NCI-H1092 treated with DMSO at 0.1 percent for 48 hours (cell line): ENCODE measurements at regions not wholly inside any gene's neighbourhood (a gene's known extent, or its start where the extent isn't known, plus 50 kb on each side); places are given as distances from the start of the nearest gene placed in this dataset.

Experiments
- DNase-seq: peaks from one replicate; lab custom pipeline; 2025; lab: John Stamatoyannopoulos, UW

DNA sequence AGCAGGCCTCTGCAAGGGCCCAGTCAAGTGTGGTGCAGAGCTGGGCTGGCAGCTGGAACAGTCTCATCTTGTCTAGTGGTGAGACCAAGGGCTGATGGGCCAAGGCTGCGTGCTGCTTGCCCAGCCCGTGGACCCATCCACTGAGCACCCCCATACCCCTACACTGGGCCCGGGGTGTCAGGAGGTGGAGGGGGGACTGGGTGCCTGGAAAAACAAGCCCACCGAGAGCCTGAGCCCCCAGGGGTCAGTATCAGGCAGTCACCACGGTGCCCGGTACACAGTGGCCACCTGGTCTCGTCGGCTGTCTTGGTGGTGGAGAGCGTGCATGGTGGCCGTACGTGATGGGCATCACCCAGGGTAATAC lies 238.3 kb downstream of the SEC14L1 start:
- no peak for DNase-seq

- DNase-seq: no peak
These were observed 239.1 kb downstream of the SEC14L1 start for GRCh38 chr17:77379832-77380231.

GRCh38 chr17:77380395-77381184 lies 239.8 kb downstream of the SEC14L1 start:
- no peak for DNase-seq

DNA sequence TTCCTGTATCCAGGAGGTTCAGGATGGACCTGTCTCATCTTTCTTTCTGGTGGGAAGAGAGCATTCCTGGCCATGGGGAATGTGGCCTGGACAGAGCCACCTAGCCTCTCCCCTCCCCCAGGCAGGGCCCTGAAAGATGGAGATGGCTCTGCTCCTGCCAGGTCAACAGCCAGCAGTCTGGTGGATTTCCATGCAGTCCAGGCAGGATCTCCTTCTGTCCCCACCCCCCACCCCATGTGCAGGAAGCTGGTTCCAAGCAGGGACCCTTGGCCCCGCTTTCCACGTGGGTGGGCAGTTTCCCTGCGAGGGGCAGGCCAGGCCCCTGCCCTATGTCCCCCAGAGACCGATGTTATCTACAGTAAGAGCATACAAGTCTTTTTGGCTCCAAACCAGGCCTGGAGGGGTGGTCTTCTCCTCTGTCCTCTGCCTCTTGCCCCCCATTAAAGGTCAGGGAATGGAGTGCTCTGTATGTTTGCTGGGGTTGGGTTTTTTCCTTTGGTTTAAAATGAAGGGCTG lies 240.5 kb downstream of the SEC14L1 start:
- DNase-seq: no peak

- no peak for DNase-seq
These were observed 241.0 kb downstream of the SEC14L1 start for GRCh38 chr17:77381731-77382130.

DNA sequence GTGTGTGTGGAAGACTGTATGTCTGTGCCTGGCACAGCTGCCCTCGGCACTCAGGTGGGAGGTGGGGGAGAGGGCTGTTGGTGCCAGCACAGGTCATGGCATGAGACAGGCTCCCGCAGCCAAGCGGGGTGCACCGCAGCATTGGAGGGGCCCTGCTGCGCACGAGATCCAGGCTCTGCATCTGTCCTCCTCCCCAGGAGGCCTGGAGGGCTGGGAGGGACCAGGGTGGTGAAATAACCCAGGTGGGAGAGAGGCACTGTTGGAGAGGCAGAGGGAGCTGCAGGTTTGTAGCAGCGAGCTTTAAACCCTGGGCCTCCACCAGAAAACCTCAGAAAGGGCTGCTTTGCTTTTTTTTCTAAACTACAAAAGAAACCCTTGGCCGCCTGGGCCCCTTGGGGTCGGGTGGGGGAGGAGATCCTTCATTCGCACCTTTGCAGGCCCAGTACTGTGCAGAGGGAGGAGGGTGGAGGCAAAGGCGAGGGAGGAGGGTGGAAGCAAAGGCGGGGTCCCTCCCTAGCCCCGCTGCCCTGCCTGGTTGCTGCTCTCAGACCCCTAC lies 241.7 kb downstream of the SEC14L1 start:
- DNase-seq: no peak

- DNase-seq: no peak
These were observed 242.3 kb downstream of the SEC14L1 start for GRCh38 chr17:77382966-77383612.

- peak; percentile 39 for DNase-seq
These were observed 243.1 kb downstream of the SEC14L1 start for GRCh38 chr17:77383613-77384608.

GRCh38 chr17:77385750-77386501 lies 245.2 kb downstream of the SEC14L1 start:
- no peak for DNase-seq

DNA sequence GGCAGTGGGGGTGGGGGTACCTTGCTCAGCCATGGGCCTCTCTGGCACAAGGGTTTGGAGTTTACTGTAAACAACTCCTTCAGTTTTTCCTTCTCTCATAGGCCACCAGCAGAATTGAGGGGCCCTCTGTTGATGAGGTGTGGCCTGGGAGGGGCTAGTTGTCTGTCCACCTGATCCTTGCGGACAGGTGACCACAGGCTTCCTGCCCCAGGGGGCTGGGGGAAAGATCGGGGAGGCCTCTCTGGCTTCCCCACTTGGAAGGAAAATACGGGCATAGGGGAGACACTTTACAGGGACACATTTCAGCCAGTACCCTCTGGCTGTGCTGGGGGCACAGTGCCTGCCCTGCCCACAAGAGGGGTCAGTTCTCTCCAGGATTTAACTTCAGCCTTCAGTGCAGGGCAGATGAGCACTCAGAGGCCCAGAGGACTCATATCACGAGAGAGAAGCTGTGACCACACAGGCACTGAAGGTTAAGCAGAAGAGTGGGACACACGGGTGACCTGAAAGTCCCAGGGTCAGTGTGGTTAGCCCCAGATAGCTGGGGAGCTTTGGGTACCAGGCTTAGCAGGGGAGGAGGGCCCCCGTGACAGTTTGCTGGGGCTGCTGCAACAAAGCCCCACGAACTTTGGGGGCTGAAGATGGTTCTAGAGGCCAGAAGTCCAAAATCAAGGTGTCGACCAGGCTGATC lies 245.9 kb downstream of the SEC14L1 start:
- DNase-seq: no peak

DNA sequence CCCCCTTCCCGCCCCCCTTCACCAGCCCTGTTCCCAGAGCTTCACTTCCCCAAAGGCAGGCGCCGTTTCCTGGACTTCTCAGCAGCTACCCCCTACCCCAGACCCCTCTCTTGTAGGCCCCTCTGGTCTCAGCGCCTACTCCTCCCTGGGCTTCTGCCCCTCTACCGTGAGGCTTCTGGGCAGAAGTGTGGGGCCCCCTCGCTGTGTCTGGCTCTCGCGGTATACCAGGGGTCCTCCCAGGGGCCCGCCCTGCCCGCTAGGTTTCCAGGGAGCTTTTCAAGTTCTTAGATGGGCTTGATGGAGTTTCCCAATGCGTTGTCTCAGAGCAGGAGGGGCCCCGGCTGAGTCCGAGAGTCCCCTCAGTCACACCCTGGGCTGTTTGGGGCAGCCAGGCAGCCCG lies 247.1 kb downstream of the SEC14L1 start:
- DNase-seq: no peak

- DNase-seq: no peak
These were observed 247.9 kb downstream of the SEC14L1 start for GRCh38 chr17:77388384-77389306.

DNA sequence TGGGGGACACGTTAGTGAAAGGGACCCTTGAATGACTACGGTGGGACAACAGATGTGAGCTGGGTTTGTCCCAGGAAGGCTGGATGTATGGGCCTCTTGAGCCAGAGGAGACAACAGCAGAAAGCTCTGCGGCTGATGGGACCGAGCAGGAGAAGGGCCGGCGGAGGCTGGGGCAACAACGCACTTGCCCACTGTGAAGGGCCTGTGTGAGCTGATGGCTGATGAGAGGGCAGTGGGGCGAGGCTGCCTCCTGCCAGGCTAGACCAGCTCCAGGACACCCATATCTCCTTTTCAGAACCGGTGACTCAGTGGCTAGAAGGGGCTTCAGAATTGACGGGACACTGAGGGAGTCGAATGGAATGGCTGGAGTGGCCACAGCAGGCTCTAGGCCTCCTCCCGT lies 250.1 kb downstream of the SEC14L1 start:
- DNase-seq: no peak

GRCh38 chr17:77391668-77392375 lies 251.1 kb downstream of the SEC14L1 start:
- no peak for DNase-seq

DNA sequence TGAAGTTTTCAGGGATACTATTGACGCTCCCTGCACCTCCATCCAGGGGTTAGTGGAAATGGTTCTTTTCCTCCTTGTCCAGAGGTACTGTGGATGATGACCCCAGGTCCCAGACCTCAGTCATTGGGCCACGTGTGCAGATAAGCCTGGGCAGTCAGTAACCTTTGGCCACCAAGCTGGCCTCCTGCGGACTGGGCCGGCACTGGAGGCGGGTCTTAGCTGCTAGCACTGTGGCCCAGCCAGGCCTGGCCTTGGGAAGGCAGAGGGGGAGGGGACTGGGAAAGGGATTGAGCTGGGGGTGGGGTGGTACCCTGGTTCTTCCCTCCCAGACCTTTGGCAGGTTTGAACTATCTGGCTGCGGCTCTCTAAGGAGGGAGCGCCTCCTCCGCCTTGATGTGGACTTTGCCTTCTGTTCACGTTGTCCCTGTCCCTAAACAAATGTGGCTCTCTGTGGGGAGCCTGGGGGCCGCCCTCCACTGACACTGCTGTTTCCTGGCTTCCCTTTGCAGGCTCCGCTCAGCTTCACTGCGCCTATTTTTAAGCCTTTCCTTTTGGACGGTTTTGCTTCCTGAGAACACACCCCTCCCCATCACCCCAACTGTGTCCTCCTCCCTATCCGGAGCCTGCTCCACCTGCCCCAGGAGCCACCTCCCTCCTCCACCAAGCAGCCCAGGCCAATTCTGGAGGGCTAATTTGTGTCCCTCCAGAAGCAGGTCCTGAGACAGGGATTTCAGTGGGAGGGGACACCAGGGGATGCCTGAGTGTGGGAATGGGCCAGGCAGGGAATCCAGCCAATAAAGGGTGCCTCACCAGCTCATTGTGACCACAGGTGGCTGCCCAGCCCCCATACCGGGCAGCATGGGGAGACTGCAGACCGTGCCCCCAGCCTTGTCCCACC lies 251.9 kb downstream of the SEC14L1 start:
- no peak for DNase-seq

- DNase-seq: no peak
These were observed 252.5 kb downstream of the SEC14L1 start for GRCh38 chr17:77393274-77393600.

GRCh38 chr17:77393867-77394539 lies 253.2 kb downstream of the SEC14L1 start:
- DNase-seq: no peak
